GM12872 (cell line): ENCODE measurements at regions not wholly inside any gene's neighbourhood (a gene's known extent, or its start where the extent isn't known, plus 50 kb on each side); places are given as distances from the start of the nearest gene placed in this dataset.

Experiments used
- TF ChIP-seq, protein P1 (sequence below): IDR thresholded peaks from 3 replicates; pipeline ENCODE4 v1.5.1; 2011; ENCODE audit warnings: low read depth, mild to moderate bottlenecking, low read length, moderate library complexity; ENCODE audit not compliant: insufficient read depth

DNA sequence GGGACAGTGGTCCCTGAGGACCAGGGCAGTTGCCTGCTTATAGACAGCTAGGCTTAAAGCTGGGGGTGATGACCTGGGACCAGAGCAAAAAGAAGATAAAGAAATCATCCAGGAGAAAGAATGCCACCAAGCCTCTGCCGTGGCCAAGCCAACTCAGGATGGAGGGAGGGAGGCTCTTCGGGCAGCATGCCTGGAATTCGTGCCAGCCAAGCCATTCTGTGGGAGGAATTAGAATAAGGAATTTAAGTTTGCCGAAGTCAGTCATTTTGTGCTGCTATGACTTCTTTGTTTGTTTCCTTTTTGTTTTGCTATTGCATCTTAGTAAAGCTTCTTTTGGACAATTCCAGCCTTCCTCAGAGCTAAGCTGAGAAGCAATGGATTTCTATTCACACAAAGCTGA lies 124.1 kb downstream of the EN1 start:
- TF ChIP-seq, protein P1, sequence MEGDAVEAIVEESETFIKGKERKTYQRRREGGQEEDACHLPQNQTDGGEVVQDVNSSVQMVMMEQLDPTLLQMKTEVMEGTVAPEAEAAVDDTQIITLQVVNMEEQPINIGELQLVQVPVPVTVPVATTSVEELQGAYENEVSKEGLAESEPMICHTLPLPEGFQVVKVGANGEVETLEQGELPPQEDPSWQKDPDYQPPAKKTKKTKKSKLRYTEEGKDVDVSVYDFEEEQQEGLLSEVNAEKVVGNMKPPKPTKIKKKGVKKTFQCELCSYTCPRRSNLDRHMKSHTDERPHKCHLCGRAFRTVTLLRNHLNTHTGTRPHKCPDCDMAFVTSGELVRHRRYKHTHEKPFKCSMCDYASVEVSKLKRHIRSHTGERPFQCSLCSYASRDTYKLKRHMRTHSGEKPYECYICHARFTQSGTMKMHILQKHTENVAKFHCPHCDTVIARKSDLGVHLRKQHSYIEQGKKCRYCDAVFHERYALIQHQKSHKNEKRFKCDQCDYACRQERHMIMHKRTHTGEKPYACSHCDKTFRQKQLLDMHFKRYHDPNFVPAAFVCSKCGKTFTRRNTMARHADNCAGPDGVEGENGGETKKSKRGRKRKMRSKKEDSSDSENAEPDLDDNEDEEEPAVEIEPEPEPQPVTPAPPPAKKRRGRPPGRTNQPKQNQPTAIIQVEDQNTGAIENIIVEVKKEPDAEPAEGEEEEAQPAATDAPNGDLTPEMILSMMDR = no peak

DNA sequence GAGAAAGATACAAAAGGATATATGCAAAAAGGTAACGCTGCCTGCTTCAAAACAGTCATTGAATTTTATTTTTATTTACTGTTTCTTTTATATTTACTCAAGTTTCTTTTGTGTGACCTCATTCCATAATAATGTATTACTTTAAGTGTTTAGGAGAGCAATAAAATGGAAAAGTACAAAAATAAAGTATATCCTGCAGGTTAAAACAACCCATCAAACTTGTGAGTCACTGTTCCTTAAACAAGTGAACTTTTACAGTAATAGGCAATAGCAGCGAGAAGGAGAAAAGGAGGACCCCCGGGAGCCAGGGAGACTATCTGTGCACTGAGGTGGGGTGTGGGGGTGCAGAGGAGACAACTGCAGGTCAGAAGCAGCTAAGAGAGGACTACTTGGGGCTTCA lies 124.5 kb downstream of the EN1 start:
- TF ChIP-seq, protein P1 = no peak

DNA sequence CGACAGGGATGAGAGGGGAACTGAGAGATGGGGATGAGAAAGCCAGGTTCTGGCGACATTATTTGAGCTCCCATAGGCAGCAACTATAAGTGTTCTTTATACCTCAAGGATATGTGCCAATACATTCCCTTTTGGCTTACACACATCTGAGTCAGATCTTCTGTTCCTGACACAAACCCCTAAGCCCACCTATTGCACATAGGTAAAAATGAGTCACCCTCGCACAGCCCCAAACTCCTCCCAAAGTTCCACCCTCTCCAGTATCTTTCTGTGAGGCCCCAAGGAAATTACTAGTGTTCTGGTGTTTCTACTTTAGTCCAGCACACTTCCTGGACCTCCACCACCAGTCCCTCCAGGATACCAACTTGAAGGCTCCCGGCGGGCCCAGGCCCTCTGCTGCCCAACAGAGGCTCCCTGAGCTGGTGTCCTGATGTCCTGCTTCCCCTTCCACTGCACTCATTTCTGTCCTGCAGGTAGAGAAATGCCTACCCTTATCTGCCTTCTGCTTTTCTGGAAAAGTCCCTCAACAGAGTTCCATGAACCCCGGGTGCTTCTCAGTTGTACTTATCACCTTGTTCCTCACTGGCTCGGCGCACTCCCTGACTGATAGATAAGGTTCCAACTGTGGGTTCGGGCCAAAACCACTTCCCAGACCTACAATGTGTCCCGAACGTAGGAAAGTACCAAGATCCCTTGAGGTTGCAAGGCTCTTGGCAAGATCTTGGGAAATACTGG lies 125.5 kb downstream of the EN1 start:
- TF ChIP-seq, protein P1 = no peak

DNA sequence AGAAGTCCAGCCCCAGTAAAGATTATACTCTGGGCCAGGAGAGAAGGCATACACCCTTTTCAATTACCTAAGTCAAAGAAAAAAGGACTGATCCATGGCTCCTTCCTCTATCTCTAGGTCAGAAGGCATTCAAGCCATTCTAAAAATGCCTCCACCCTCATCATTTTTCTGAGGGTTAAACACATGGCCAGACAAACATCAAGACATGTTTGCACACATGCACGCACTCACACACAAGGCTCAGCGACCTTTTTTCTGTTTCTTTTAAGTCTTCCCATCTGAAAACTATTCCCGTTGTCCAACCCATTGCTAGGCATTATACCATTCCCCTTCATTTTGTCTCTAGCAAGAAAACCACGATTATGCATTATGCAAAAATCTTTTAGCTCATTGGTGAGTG lies 126.6 kb downstream of the EN1 start:
- TF ChIP-seq, protein P1 = no peak

DNA sequence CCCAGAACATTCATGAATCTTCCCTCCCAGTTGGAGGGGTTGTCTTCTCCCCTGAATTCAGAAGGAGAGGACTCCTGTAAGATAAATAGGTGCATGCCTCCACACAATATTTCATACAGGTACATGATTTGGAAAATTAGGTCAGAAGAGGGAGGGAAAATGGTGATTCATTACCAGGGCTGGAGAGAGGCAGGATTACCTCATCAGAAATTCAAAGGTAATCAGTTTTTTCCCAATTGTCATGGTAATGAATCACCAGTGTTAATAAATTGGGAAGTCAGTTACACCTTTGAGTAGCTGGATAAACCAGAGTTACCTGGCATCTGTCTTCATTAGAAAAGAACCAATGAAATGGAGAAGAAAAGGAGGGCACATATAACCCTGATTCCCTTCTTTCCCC lies 128.5 kb downstream of the EN1 start:
- TF ChIP-seq, protein P1 = no peak

DNA sequence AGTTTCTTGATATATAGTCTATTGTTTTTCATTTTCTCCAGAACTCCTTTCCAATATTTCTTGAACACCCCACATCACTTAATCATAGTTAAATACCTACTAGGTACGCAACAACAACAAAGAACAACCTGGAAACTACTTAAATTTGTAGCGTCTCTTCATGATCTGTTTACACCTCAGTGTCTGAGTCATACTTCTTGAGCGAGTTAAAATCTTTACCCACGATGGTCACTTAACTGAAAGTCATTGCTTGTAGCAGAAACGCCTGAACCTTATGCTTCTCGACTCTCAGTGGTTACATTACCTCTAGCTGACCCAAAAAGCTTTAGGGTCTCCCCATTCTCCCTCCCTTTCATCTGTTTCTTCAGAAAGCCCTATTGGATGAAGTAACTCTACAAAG lies 131.3 kb downstream of the EN1 start:
- TF ChIP-seq, protein P1 = no peak

DNA sequence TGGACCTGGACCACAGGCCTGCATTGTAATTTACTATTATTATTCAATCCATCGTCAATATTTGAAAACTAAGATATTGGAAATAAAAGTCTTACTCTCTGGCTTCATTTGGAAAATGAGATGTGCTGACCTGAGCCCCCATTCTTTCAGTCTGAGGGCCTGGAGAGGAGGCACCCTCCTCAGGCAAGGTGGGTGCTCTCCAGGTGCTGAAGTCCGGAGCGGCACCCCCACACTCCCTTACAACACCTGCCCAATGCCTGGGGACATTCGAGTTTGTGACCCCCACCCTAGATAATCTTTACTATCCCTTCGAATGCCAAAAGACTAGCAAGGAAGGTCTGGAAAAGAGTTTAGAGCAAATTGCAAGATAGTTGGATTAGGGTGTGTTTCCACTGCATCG lies 133.3 kb downstream of the EN1 start:
- TF ChIP-seq, protein P1 = no peak
